Transverse colon (tissue), 4 donors: ENCODE measurements at regions not wholly inside any gene's neighbourhood (a gene's known extent, or its start where the extent isn't known, plus 50 kb on each side); places are given as distances from the start of the nearest gene placed in this dataset.
"Not testable (repeated sequence)": the region's sequence is repeated elsewhere in the genome, so short reads cannot be mapped to it uniquely, and the experiment has no call there.

Experiments
- DNase-seq: peaks from one replicate; pipeline ENCODE4 v3.0.0-alpha.2; 2019
- H3K27ac ChIP-seq, 4 donors: fragments of 200-600 bp; sonication (generic); 2 replicates each; pipeline ENCODE4 v1.5.1; 2016 to 2018; ENCODE audit warnings: inconsistent platforms in 4 of 4
- H3K27me3 ChIP-seq: fragments of 200-600 bp; sonication (generic); 2 replicates; pipeline ENCODE4 v1.5.1; 2017; ENCODE audit warnings: inconsistent platforms
- H3K36me3 ChIP-seq, 4 donors: fragments of 200-600 bp; sonication (generic); 2 replicates each; pipeline ENCODE4 v1.5.1; 2017 to 2019; ENCODE audit warnings: inconsistent platforms in 4 of 4
- H3K4me1 ChIP-seq, 4 donors: fragments of 200-600 bp; sonication (generic); 2 replicates each; pipeline ENCODE4 v1.5.1; 2017 to 2020; ENCODE audit warnings: inconsistent platforms in 4 of 4
- H3K4me3 ChIP-seq, 4 donors: fragments of 200-600 bp; sonication (generic); 1 replicate in 1 of 4; 2 replicates in 3 of 4; pipeline versions ENCODE4 v1.5.1 to v1.6.1; 2017 to 2019; ENCODE audit warnings: inconsistent platforms in 4 of 4
- H3K9me3 ChIP-seq, 2 donors: fragments of 200-600 bp; sonication (generic); 2 replicates each; pipeline ENCODE4 v1.5.1; 2017 to 2019; ENCODE audit warnings: inconsistent platforms in 2 of 2
- EP300 ChIP-seq: sonication (generic); formaldehyde crosslinking; IDR thresholded peaks from one replicate; pipeline ENCODE4 v1.6.1; 2017; ENCODE audit warnings: antibody characterized with exemption, low read depth
- POLR2A ChIP-seq: fragments of 450-650 bp; IDR thresholded peaks from one replicate; pipeline ENCODE4 v1.6.1; 2016; ENCODE audit warnings: antibody characterized with exemption, mild to moderate bottlenecking, moderate library complexity
- POLR2AphosphoS5 ChIP-seq, 3 donors: sonication (generic); formaldehyde crosslinking; IDR thresholded peaks; one replicate each; pipeline ENCODE4 v1.6.1; 2016; ENCODE audit warnings: antibody characterized with exemption in 3 of 3
- WGBS, 2 donors: methylation state at CpG; one replicate each; pipeline ENCODE4 v1.1.5; 2018; ENCODE audit warnings: low coverage in 1 of 2; 5-methylcytosine and 5-hydroxymethylcytosine counted together
- in situ Hi-C, 4 donors: fragments of 200-750 bp; cut with MboI; loops; one replicate each; pipeline versions ENCODE4 v1.15.0 to v1.15.1; 2017; ENCODE audit warnings: low sequenced_read_pairs in 3 of 4, low pct_ligation_motif_present in 1 of 4, low pct_unique_long_range_greater_than_20kb in 1 of 4
- intact Hi-C: fragments of 100-400 bp; cut with DNase I; formaldehyde crosslinking; loops from one replicate; pipeline ENCODE4 v1.15.1; 2023; ENCODE audit warnings: low total_unique reads
- TF ChIP-seq, protein P1 (sequence below), 5 experiments: fragments of 200-600 bp in 3 of 5; fragments of 450-650 bp in 2 of 5; sonication (generic) in 3 of 5; IDR thresholded peaks; 1 replicate in 2 of 5; 2 replicates in 3 of 5; pipeline ENCODE4 v1.5.1; 2016 to 2017; ENCODE audit warnings: antibody characterized with exemption in 5 of 5, inconsistent platforms in 3 of 5, mild to moderate bottlenecking in 2 of 5, moderate library complexity in 1 of 5

DNA sequence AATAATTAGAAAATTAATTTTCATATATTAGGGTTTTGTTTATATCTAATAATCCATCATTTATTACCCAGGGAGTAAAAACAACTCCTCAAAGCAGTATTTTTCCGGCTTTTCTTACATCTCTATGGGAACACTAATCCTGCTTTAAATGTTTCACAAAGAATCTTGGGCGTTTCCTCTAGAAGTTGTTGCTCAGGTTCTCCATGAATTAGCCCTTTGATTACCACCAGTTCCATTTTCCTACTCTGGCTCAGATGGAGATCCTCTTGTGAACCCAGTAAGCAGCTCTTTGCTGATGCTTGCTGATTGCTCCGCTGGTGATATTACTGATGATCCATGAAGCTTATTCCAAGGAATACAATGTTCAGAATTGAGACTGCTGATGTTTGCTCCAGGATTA is 78.5 kb upstream of the PKP2 start:
- H3K9me3 ChIP-seq, result no peaks in the 10 kb centered on the region
- intact Hi-C loops (no loop called here), in situ Hi-C loops (no loop called here)
- WGBS, 2 donors, result 62 to 76% methylated on average over 2 to 3 of the region's 3 CpGs
- H3K36me3 ChIP-seq, result no peaks in the 10 kb centered on the region
- DNase-seq, result no peak
- no peak for TF ChIP-seq POLR2A
- TF ChIP-seq, protein P1, sequence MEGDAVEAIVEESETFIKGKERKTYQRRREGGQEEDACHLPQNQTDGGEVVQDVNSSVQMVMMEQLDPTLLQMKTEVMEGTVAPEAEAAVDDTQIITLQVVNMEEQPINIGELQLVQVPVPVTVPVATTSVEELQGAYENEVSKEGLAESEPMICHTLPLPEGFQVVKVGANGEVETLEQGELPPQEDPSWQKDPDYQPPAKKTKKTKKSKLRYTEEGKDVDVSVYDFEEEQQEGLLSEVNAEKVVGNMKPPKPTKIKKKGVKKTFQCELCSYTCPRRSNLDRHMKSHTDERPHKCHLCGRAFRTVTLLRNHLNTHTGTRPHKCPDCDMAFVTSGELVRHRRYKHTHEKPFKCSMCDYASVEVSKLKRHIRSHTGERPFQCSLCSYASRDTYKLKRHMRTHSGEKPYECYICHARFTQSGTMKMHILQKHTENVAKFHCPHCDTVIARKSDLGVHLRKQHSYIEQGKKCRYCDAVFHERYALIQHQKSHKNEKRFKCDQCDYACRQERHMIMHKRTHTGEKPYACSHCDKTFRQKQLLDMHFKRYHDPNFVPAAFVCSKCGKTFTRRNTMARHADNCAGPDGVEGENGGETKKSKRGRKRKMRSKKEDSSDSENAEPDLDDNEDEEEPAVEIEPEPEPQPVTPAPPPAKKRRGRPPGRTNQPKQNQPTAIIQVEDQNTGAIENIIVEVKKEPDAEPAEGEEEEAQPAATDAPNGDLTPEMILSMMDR (IDR thresholded peaks at IDR 0.05), result no peak
- no peak for TF ChIP-seq POLR2AphosphoS5 (IDR thresholded peaks at IDR 0.05)
- no peak for TF ChIP-seq EP300
- H3K27me3 ChIP-seq, result no peaks in the 10 kb centered on the region
- no peak overlapping the region for H3K27ac ChIP-seq
- H3K4me1 ChIP-seq, result no peaks in the 10 kb centered on the region
- no peak overlapping the region for H3K4me3 ChIP-seq

DNA sequence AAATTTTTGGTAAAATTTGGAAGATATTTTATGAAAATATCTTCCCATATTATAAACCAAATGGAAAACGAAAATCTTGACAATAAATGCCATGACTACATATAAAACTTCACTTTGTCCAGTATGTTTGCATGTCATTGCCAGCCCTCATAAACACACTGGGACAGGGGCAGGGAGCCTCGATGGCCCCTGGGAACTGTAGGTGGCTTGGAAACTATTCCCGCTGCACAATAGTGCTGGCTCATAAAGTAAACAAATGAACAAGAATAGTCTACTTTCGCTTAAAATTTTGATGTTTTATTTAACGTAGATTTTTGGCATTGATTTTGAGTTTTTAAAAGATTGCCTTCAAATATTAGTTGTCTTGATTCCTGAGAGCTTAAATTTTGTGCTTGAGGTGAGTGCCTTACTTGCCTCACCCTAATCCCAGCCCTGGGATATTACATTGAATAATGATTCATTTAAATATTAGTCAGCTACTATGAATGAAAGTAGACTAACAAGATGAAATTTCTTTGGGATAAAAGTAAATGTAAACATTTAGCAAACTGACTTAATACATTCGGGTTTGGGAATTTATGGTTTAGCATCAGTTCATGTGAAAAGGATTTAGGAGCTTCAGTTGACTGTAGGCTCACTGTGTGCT is 74.0 kb upstream of the PKP2 start:
- in situ Hi-C loops, result no loop called here
- 67 to 71% methylated on average over 6 of the region's 6 CpGs for WGBS, 2 donors

DNA sequence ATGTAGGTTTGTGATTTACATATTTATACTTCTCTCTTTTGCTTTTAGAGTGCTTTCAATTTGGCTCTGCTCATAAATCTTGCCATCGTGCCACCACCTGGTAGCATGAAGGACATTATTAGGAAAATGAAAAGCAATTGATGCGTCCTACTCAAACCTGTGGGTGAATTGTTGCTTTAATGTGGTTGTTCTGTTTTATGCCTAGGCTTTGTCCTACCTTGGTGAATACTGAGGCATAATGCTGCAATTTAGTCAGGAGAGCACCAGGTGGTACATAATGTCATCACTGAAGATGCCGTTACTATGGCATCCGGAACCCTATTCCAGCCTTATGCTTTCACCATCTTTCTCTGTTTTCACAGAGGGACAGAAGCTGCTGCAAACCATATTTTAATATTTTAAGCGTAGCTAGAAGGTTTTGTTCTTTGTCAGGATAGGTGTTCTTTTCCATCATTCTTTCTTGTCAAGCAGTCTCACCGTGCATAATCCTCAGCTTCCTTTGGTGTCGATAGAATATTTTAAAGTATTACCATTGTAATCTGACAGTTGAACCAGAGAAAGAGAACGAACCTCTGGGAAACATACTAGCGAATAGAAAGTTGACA is 68.5 kb upstream of the PKP2 start:
- intact Hi-C loops, result no loop called here
- Histone ChIP-seq H3K27me3 (no peaks in the 10 kb centered on the region), H3K36me3 (no peaks in the 10 kb centered on the region), H3K9me3 (no peaks in the 10 kb centered on the region), H3K27ac (no peak overlapping the region), H3K4me3 (no peak overlapping the region), H3K4me1 (no peaks in the 10 kb centered on the region)
- DNase-seq, result no peak
- in situ Hi-C loops, result no loop called here
- no peak for TF ChIP-seq EP300
- TF ChIP-seq, protein P1 (IDR thresholded peaks at IDR 0.05), result no peak
- no peak for TF ChIP-seq POLR2A
- no peak for TF ChIP-seq POLR2AphosphoS5 (IDR thresholded peaks at IDR 0.05)
- WGBS, 2 donors, result 69 to 76% methylated on average over 7 to 9 of the region's 9 CpGs

More for the DNA sequence above, 74.0 kb upstream of the PKP2 start:
- TF ChIP-seq POLR2A, result no peak
- no peak for TF ChIP-seq EP300
- TF ChIP-seq, protein P1 (IDR thresholded peaks at IDR 0.05), result no peak
- TF ChIP-seq POLR2AphosphoS5 (IDR thresholded peaks at IDR 0.05), result no peak
- Histone ChIP-seq H3K4me1 (no peaks in the 10 kb centered on the region), H3K36me3 (no peaks in the 10 kb centered on the region), H3K9me3 (no peaks in the 10 kb centered on the region), H3K4me3 (no peak overlapping the region), H3K27me3 (no peaks in the 10 kb centered on the region), H3K27ac (no peak overlapping the region)
- intact Hi-C loops, result no loop called here
- DNase-seq, result no peak

DNA sequence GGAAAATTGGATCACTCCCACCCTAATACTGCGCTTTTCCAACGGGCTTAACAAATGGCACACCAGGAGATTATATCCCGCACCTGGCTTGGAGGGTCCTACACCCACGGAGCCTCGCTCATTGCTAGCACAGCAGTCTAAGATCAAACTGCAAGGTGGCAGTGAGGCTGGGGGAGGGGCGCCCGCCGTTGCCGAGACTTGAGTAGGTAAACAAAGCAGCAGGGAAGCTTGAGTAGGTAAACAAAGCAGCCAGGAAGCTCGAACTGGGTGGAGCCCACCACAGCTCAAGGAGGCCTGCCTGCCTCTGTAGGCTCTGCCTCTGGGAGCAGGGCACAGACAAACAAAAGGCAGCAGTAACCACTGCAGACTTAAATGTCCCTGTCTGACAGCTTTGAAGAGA is 59.8 kb upstream of the PKP2 start:
- H3K27me3 ChIP-seq, DNase-seq, intact Hi-C loops, H3K36me3 ChIP-seq, H3K27ac ChIP-seq, H3K4me1 ChIP-seq, in situ Hi-C loops, H3K9me3 ChIP-seq, H3K4me3 ChIP-seq: not testable (repeated sequence)
- 75% methylated on average over 9 of the region's 10 CpGs; no CpG with 5 or more reads in 1 of the 2 donors for WGBS, 2 donors

DNA sequence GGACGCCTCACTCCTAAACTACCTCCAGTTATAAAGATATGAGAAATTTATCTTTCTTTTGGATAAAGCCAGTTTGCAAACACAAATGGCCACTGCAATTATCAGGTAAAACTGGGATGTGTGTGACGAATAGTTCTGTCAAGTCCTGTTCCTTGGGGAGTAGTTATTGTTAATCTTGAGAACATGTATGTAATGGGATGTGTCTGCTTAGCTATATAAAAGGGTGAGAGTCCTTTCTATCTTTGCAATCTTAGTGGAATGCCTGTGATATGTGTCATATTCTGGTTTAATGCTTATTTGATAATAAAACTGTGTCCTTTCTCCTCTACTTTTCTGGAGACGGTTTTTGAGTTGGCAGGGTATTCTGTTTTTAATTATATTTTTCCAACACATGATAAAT is 56.1 kb upstream of the PKP2 start:
- no peak overlapping the region for H3K4me3 ChIP-seq
- H3K36me3 ChIP-seq, result no peaks in the 10 kb centered on the region
- H3K27me3 ChIP-seq, result no peaks in the 10 kb centered on the region
- WGBS, 2 donors, result 38 to 65% methylated on average over 3 of the region's 3 CpGs
- H3K27ac ChIP-seq, result no peak overlapping the region
- no peak for DNase-seq
- H3K9me3 ChIP-seq, result no peaks in the 10 kb centered on the region
- intact Hi-C loops, result no loop called here
- TF ChIP-seq POLR2AphosphoS5 (IDR thresholded peaks at IDR 0.05) (no peak), POLR2A (no peak), EP300 (no peak)
- TF ChIP-seq, protein P1 (IDR thresholded peaks at IDR 0.05), result no peak
- H3K4me1 ChIP-seq, result no peaks in the 10 kb centered on the region
- in situ Hi-C loops, result no loop called here
